ENCODE measurements at regions not wholly inside any gene's neighbourhood (a gene's known extent, or its start where the extent isn't known, plus 50 kb on each side); places are given as distances from the start of the nearest gene placed in this dataset.

DNA sequence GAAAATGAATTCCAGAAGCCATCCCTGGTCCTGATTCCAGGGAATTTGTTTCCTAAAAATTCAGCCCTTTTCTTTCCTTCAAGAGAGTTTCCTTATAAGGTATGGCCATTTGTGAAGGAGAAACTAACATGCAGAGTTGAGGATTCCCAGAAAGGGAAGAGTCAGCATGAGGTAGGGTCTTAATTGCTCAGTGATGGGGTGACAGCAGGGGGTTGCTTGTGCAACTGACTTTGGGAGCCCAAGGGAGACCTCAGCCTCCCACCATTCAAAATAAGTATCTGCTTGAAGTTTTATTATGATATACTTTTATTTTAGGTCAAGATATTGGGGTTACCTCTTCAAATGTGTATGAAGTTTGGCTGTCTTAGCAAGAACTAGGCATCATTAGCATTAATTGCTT lies 74.9 kb upstream of the CELF4 start:
- Histone ChIP-seq H3K27me3 (ENCODE audit: low read length) (no peaks in the 10 kb centered on the region), H3K9me2 (replicated peaks; ENCODE audit: low read length) (no peaks in the 10 kb centered on the region), H3K4me1 (ENCODE audit: insufficient read depth, low read length) (no peaks in the 10 kb centered on the region), H3K9ac (ENCODE audit: low read length) (no peak overlapping the region), H2AFZ (ENCODE audit: low read length) (no peak overlapping the region), H4K20me1 (ENCODE audit: low read length) (no peaks in the 10 kb centered on the region), H3K9me3 (ENCODE audit: low read length) (no peaks in the 10 kb centered on the region), H3K27ac (ENCODE audit: low read length) (no peak overlapping the region), H3F3A (ENCODE audit: low read length, unreplicated experiment) (no peaks in the 10 kb centered on the region), H3K4me3 (ENCODE audit: low read length) (no peak overlapping the region), H3K4me2 (ENCODE audit: low read length) (no peak overlapping the region), H3K79me2 (ENCODE audit: low read length) (no peaks in the 10 kb centered on the region), H3K36me3 (ENCODE audit: low read depth, low read length) (no peaks in the 10 kb centered on the region)
- CTCF ChIA-PET: no interaction called here
- no TSS peak for BruUV-seq (replicated peaks)
- DNase-seq (no peak), ATAC-seq (no peak)
- TF ChIP-seq EZH2phosphoT487 (IDR thresholded peaks at IDR 0.05; ENCODE audit: borderline replicate concordance, low read length) (no peak), EZH2 (IDR thresholded peaks at IDR 0.05; ENCODE audit: low read length, unreplicated experiment) (no peak)
- TF ChIP-seq, protein P1, sequence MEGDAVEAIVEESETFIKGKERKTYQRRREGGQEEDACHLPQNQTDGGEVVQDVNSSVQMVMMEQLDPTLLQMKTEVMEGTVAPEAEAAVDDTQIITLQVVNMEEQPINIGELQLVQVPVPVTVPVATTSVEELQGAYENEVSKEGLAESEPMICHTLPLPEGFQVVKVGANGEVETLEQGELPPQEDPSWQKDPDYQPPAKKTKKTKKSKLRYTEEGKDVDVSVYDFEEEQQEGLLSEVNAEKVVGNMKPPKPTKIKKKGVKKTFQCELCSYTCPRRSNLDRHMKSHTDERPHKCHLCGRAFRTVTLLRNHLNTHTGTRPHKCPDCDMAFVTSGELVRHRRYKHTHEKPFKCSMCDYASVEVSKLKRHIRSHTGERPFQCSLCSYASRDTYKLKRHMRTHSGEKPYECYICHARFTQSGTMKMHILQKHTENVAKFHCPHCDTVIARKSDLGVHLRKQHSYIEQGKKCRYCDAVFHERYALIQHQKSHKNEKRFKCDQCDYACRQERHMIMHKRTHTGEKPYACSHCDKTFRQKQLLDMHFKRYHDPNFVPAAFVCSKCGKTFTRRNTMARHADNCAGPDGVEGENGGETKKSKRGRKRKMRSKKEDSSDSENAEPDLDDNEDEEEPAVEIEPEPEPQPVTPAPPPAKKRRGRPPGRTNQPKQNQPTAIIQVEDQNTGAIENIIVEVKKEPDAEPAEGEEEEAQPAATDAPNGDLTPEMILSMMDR (conservative IDR thresholded peaks at IDR 0.05; ENCODE audit: low read depth, low read length): no peak
- POLR2A ChIA-PET (ENCODE audit: unreplicated experiment): no interaction called here
- intact Hi-C loops (cut with micrococcal nuclease): no loop called here

DNA sequence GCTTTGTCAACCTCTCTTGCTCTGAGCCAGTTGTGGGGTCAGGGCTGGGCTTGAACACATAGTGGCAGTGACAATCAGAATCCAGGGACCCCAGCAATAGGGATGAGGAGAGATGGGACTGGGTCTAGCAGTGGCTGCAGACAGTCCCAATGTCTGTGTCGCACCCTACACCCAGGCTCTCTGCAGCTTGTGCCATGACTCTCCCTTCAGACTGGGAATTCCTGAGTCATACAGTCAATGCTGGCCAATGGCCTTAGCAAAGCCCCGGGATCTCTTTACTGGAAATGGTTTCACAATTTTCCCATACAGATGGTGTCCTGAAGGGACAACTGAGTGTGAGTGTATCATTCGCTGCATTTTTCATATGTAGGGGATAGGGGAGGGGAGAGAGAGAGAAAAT lies 74.2 kb upstream of the CELF4 start:
- Histone ChIP-seq H3K4me1 (ENCODE audit: insufficient read depth, low read length) (no peaks in the 10 kb centered on the region), H3K4me3 (ENCODE audit: low read length) (no peak overlapping the region), H3K9me2 (replicated peaks; ENCODE audit: low read length) (no peaks in the 10 kb centered on the region), H2AFZ (ENCODE audit: low read length) (no peak overlapping the region), H3K9ac (ENCODE audit: low read length) (no peak overlapping the region), H3K27ac (ENCODE audit: low read length) (no peak overlapping the region), H3K4me2 (ENCODE audit: low read length) (no peak overlapping the region), H3F3A (ENCODE audit: low read length, unreplicated experiment) (no peaks in the 10 kb centered on the region), H3K27me3 (ENCODE audit: low read length) (no peaks in the 10 kb centered on the region), H4K20me1 (ENCODE audit: low read length) (no peaks in the 10 kb centered on the region), H3K36me3 (ENCODE audit: low read depth, low read length) (no peaks in the 10 kb centered on the region), H3K9me3 (ENCODE audit: low read length) (no peaks in the 10 kb centered on the region), H3K79me2 (ENCODE audit: low read length) (no peaks in the 10 kb centered on the region)
- ChIA-PET POLR2A (ENCODE audit: unreplicated experiment) (no interaction called here), CTCF (no interaction called here)
- no TSS peak for BruUV-seq (replicated peaks)
- DNase-seq (no peak), ATAC-seq (no peak)
- no peak for TF ChIP-seq EZH2 (IDR thresholded peaks at IDR 0.05; ENCODE audit: low read length, unreplicated experiment)
- TF ChIP-seq EZH2phosphoT487 (IDR thresholded peaks at IDR 0.05; ENCODE audit: borderline replicate concordance, low read length): no peak
- TF ChIP-seq, protein P1 (conservative IDR thresholded peaks at IDR 0.05; ENCODE audit: low read depth, low read length): no peak
- intact Hi-C loops (cut with micrococcal nuclease): no loop called here

DNA sequence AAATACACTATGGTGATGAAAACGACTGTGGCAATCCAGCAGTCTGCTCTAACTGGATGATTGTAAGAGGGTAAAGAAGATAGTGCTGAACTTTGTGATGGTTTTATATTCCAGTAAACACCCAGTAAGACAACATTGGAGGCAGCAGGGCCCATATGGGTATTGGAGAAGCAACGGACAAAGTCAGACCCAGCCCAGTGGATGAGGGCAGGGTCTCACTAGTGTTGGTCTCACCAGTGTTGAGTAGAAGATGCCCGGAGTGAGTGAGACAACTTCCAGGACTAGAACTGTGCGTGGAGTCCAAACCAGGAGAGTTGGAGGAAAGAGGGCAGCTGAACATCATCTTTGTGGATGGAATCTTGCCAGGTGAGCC lies 71.9 kb upstream of the CELF4 start:
- intact Hi-C loops (cut with micrococcal nuclease): no loop called here
- CTCF ChIA-PET: no interaction called here
- BruUV-seq (replicated peaks): no TSS peak

More for the DNA sequence above, 71.9 kb upstream of the CELF4 start:
- H3K36me3 ChIP-seq (ENCODE audit: low read depth, low read length): no peaks in the 10 kb centered on the region
- no peaks in the 10 kb centered on the region for H3K27me3 ChIP-seq (ENCODE audit: low read length)
- no peak overlapping the region for H3K4me2 ChIP-seq (ENCODE audit: low read length)
- H3K4me1 ChIP-seq (ENCODE audit: insufficient read depth, low read length): no peaks in the 10 kb centered on the region
- ATAC-seq: no peak
- H3K79me2 ChIP-seq (ENCODE audit: low read length): no peaks in the 10 kb centered on the region
- no peaks in the 10 kb centered on the region for H4K20me1 ChIP-seq (ENCODE audit: low read length)
- no peak overlapping the region for H3K9ac ChIP-seq (ENCODE audit: low read length)
- TF ChIP-seq EZH2phosphoT487 (IDR thresholded peaks at IDR 0.05; ENCODE audit: borderline replicate concordance, low read length) (no peak), EZH2 (IDR thresholded peaks at IDR 0.05; ENCODE audit: low read length, unreplicated experiment) (no peak)
- TF ChIP-seq, protein P1 (conservative IDR thresholded peaks at IDR 0.05; ENCODE audit: low read depth, low read length): no peak
- no peak overlapping the region for H3K27ac ChIP-seq (ENCODE audit: low read length)
- H3K9me3 ChIP-seq (ENCODE audit: low read length): no peaks in the 10 kb centered on the region
- H3F3A ChIP-seq (ENCODE audit: low read length, unreplicated experiment): no peaks in the 10 kb centered on the region
- DNase-seq: no peak
- H3K9me2 ChIP-seq (replicated peaks; ENCODE audit: low read length): no peaks in the 10 kb centered on the region
- no peak overlapping the region for H2AFZ ChIP-seq (ENCODE audit: low read length)
- H3K4me3 ChIP-seq (ENCODE audit: low read length): no peak overlapping the region
- POLR2A ChIA-PET (ENCODE audit: unreplicated experiment): no interaction called here
